ENCODE measurements at regions not wholly inside any gene's neighbourhood (a gene's known extent, or its start where the extent isn't known, plus 50 kb on each side); places are given as distances from the start of the nearest gene placed in this dataset.

DNA sequence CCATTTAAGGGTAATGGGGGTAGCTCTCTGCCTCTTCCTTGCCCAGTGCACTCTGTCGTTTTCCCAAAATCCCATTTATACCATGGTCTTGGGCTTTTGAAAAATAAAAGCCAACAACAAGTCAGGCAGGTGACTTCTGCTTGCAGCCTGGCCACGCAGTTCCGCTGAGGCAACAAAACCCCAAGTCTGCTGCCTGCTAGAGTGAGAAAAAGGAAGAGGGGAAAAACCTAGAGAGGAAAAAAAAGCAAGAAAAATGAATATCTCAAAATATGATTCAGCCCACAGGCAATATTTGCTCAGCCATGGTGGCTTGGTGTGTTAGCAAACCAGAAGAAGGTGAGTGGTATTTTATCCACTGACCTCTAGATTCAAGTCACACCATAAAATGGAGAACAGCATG, 148.2 kb upstream of the FSTL4 start:
- DNase-seq, result no peak

DNA sequence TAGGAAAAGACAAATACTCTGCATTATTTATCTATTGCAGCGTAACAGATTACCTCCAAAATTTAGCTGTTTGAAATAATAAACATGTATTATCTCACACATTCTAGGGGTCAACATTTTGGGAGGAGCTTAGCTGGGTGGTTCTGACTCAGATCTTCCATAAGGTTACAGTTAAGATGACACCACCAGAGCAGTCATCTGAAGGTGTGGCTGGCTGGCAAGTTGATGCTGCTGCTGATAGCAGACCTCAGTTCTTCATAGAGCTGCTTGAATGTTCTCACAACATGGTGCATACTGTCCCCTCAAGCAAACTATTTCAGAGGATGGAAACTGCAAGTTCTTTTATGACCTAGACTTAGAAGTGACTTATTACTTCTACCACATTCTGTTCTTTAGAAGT, 146.3 kb upstream of the FSTL4 start:
- DNase-seq, result no peak

DNA sequence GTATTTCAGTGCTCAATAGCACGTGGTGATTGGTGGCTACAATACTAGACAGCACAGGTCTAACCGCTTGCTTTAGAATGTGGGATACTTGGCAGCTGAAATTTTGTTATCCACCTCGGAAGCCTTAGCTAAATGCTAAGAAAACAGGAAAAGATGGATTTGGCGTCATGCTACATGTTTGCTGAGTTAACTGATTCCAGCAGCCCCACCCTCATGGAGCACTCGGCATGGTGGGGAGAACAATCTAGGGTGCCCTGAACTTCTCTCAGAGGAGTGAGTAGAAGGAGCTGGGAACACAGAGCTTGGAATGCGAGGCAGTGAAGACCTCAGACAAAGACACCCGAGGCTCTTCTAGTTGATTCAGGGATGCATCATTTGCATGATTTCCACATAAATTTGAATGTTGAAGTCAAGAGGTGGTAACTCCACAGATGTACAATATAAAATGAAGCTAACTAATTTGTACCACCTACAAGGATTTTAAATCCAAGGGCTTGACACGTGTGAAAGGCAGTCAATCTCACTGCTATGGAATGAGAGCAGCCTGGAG, 145.1 kb upstream of the FSTL4 start:
- DNase-seq, result no peak

- no peak for DNase-seq
Observed at GRCh38 chr5:133756756-133757155, 144.4 kb upstream of the FSTL4 start.

DNA sequence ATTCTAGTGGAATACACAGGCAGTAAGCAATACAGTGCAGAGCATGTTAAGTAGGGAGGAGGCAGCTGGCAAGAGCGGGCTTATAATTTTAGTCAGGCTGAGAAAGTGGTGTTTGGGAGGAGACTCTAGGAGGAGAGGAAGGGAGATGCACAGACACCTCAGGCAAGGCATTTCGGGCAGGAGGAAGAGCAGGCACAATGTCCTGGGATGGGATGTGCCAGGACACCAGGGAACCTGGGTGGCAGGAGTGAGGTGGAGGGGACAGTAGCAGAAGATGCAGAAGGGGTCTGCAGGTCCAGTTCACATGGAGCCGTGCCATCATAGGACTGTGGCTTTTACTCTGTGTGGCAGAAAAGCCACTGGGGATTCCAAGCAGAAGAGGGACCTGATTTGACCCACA, 143.7 kb upstream of the FSTL4 start:
- DNase-seq, result no peak

DNA sequence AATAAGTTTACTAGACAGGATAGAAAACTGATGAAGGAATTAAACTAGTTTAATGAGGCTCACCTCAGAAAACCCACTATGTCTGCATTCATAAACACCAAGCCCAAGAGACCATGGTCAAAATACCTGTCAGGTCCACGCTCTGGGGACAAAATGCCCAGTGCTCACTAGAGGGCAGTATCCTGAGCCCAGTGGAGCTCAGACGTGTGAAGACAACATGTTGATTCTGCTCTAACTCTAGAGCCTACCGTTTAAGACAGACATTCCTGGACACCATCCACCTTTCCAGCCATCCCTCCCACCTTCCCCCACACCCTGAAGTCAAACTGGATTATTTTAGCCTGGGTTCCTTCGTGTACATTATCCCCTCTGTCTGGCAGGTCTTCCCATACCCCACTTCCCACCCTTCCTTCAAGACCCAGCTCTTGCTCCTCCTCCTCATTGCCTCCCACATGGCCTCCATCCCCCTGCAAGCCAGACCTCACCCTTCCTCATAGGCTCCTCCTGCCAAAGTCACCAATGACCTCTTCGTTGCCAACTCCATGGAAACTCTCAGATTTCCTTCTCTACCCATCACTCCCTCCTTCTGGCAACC, 142.3 kb upstream of the FSTL4 start:
- peak; percentile 13 for DNase-seq

DNA sequence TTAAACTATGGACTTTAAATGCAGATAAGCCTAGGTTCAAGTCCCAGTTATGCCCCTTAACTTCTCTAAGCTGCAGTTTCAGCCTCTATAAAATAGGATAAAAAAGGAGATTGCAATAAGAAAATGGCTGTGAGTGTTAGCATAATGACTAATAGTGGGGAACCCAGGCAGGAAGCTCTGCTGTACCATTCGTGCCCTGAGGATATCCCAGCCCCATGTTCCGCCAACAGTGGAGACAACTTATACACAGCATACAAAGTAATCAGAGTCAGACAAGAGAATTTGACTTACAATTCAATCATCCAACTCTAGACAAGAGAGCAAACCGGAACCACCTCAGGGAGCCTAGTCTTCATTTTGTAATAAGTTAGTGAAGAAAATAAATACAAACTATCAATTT, 141.5 kb upstream of the FSTL4 start:
- DNase-seq, result no peak

- DNase-seq, result no peak
Observed at GRCh38 chr5:133751846-133752245, 139.5 kb upstream of the FSTL4 start.

DNA sequence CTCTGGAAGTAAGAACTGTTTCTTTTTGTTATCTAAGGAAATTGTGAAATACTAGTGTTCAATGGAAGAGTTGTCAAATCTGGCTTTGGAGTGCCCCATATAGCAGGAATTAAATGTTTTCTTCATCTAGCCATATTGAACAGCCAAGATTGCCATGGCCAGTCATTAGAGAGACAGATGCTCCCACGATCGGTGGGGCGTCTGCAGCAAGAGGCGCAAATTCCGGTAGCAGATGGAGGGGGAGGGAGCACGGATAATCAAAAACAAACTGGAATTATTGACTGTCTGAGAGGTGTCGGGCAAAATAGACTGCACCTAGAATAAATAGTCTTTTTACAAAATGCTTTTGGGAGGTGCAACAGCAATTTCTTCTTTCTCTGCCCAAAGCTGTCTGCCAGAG, 139.1 kb upstream of the FSTL4 start:
- no peak for DNase-seq

DNA sequence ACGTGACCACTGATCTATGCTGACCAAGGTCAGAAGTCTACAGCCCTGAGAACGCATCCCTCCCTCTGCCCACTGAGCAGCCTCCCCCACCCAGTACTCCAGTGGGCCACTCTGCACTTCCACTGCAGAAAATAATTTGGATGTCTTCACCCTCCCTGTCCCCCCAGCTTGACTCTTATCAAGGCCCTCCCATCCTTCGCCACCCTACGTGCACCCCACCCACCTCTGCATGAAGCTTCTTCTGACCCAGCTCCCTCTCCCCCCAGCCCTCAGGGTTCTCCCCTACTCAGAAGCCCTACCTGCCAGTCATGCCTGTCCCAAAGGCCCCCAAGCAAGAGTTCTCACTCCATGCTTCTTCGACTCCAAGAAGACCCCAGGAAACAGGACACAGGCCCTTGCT, 138.5 kb upstream of the FSTL4 start:
- no peak for DNase-seq

- DNase-seq, result no peak
Observed at GRCh38 chr5:133750356-133750755, 138.0 kb upstream of the FSTL4 start.

GRCh38 chr5:133749331-133749985, 137.1 kb upstream of the FSTL4 start:
- DNase-seq, result no peak

- no peak for DNase-seq
Observed at GRCh38 chr5:133746834-133747233, 134.5 kb upstream of the FSTL4 start.

- no peak for DNase-seq
Observed at GRCh38 chr5:133744960-133745308, 132.6 kb upstream of the FSTL4 start.

DNA sequence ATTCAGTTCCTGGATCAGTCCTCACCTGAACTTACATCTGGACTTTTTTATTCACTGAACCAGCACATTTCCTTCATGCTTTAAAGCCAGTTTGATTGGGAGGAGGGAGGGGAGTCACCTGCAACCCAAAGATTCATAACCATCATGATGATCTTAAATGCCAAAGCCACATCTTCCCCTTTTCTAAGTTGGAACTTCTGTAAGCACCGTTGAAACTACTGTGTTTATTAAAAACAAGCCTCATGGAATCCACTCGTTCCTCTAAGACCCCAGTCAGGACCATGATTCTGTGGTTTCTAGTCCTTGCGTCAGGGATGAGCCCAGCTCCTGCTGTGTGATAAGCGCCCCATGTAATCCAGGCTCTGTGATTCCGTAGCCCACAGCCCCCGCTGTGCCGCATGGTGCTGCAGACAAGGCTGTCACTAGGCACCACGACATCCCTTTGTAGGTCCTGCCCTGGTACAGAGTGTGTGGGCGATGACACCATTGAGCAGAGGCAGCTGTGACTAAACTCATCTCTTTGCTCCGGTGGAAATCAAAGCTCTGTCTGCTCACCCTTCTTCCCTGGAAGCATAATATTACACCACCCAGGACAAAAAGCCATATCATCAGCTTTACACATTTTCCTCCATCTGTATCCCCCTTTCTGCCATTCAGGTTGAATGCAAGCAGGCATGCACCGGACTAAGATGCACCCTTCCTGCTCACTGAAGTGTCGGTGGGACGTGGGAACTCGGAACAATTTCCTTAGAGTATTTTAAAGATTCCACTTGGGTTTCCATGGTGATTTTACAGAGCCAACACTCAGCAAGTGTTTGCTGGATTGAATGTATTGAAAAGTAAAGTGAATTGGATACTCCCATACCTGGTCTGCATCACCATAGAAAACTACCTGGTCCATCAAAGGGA, 132.0 kb upstream of the FSTL4 start:
- DNase-seq, result no peak

- no peak for DNase-seq
Observed at GRCh38 chr5:133742431-133742988, 130.2 kb upstream of the FSTL4 start.

DNA sequence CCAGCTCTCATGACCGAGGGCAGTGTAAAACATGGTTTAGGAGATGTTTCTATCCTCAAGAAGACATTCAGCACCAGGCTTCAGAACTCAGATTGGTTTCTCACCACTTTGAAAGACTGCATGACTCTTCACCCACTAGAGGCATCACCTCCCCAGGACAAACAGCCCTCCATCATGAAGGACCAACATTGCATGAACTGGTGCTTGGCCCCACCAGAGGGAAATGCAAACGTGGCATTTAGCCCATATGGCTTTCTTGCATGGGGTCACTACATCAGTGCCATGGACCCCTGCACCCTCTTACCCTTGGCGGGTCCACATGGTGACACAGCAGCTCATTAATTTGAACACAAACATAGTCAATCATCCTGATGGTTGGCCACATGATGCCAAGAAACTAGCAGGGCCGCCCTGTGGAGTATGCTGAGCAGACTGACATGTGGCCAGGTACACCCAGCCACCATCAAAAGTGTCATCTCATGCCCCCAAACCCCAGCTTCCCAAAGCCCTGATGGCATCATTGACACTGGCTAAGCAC, 129.5 kb upstream of the FSTL4 start:
- no peak for DNase-seq

DNA sequence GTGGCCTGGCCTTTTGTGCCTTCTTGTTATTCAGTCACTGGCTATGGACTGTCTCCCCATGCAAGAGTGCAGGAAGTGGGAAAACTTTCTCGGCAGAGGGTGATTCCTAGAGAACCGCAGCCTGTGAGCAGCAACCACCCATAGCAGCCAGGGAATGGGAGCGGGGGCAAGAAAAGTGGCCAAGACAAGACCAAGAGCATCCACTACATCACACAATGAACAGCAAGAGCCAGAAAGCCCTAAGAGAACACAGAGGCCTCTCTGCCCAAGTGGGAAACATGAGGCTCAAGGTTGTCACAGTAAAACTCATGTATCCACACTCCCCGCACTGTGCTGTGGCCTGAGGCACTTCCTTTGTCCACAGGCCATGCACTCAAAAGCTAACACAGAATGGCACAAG, 129.1 kb upstream of the FSTL4 start:
- no peak for DNase-seq

DNA sequence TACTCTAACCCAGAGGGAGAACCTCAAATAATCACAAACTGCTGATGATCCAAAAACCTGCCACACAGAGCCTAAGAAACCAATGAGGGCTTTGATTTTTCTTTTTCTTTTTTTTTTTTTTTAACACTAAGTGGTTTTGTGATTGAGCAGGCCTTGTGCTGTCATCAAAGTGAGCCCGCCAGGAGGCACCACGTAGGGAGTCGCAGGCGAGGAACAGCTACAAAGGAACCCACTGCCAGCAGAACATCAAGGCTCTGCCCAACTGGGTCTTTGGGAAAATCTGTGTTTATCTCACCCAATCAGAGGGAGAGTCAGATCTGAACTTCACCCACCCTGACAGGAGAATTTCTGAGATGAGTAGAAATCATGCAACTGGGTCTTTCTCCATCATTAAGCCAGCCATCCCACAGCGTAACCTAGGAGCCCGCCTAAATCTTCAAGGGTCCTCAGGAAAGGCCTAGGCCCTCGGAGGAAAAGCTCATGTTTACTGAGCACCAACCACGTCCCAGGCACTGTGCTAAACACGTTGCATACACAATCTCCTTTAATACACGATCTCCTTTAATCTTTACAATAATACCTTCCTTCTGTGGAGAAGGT, 126.9 kb upstream of the FSTL4 start:
- DNase-seq, result no peak

- DNase-seq, result no peak
Observed at GRCh38 chr5:133738271-133738670, 125.9 kb upstream of the FSTL4 start.

DNA sequence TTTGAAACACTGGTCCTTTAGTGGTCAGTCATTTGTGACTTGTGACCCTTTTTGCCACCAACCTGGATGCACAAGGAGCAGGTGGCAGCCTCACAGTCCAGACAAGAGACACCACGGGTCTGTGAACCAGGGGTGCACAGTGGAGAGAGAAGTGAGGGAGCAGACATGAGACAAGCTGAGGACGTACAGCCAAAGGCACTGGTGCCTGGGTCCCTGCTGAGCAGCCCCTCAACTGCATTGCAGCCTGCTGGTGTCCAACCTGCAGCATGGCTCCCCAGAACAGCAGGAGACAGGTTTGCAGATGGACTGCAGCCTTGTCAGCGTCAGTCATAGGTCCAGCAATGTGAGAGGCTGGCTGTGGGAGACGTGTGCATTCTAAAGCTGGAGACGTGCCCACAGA, 124.2 kb upstream of the FSTL4 start:
- no peak for DNase-seq

GRCh38 chr5:133735346-133735745, 123.0 kb upstream of the FSTL4 start:
- no peak for DNase-seq

GRCh38 chr5:133734916-133735315, 122.6 kb upstream of the FSTL4 start:
- DNase-seq, result no peak
